Fibroblast of skin of right biceps (primary cell): ENCODE measurements at regions not wholly inside any gene's neighbourhood (a gene's known extent, or its start where the extent isn't known, plus 50 kb on each side); places are given as distances from the start of the nearest gene placed in this dataset.

Source experiments
- DNase-seq: peaks from one replicate; pipeline ENCODE4 v3.0.0-alpha.2; 2013

- no peak for DNase-seq
These were observed 125.7 kb upstream of the SNTG2 start for GRCh38 chr2:824954-825353.

DNA sequence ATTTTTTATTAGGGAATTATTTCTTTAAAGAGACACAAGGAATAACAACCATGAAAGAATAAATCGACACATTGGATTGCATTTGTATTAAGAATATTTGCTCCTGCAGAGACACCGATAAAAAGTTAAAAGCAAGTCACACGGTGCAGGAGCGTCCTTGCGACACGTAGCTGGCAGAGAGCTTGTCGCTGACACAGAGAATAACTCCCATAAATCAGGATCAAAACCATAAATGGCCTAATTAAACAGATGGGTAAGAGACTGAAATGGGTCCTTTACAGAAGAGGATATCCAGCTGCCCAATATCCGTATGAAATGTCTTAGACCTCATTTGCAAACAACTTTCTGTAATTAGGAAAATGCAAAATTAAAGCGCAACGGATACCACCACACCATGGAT, 126.1 kb upstream of the SNTG2 start:
- no peak for DNase-seq

DNA sequence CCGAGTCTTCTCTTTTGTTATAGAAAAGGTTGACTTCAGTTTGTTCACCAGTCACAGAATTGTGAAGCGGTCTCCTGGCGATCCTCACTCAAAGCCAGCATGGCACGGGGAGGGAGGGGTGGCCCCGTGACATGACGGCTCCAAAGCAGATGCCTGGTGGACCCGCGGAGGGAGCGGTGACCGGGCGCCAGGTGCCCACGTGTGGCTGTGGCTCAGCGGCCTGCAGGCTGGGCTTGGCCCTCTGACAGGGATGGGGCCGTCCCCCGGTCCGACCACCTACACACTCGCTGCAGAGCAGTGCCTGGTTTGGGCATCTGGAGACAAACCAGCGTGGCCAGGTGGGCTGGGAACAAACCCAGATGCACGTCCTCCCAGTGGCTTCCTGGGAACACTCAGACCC, 129.1 kb upstream of the SNTG2 start:
- DNase-seq = no peak

GRCh38 chr2:819601-820000, 131.0 kb upstream of the SNTG2 start:
- no peak for DNase-seq

GRCh38 chr2:819121-819520, 131.5 kb upstream of the SNTG2 start:
- no peak for DNase-seq

GRCh38 chr2:817336-818015, 133.2 kb upstream of the SNTG2 start:
- DNase-seq = no peak

DNA sequence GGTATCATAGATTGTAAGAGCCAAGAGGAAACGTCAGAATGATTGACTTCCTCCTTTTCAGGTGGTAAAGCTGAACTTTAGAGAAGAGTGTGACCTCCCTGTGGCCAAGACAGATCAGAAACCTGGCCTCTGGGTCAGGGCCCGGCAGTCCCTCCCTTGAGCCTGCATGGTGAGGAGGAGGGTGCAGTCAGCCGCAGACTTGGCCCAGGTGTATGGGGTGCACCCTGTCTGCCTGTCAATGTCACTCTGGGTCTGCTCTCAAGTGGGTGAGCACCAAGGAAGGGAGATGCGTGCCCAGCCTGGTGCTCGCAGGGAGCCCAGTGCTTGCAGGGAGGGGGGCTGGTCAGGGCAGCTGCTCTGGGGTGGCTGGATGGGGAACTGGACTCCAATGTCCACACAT, 134.4 kb upstream of the SNTG2 start:
- DNase-seq = no peak

DNA sequence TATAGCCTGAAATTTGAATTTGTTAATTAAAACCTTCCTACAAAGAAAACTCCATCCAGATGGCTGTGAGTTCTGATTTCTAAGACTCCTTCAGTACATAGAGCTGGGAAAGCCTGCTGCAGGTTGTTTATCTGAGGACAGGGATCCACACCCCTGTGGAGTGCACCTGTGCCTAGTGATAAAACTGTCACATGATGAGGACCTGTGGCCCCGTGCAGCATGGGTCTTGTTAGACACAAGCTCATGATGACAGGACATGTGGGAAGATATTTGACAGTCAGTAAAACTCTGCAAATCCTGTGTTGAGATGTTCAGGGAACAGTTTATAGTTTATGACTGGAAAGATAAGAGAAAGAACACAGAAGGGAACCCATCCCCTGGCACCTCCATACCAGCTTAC, 133.2 kb upstream of the TMEM18 start:
- DNase-seq = no peak

DNA sequence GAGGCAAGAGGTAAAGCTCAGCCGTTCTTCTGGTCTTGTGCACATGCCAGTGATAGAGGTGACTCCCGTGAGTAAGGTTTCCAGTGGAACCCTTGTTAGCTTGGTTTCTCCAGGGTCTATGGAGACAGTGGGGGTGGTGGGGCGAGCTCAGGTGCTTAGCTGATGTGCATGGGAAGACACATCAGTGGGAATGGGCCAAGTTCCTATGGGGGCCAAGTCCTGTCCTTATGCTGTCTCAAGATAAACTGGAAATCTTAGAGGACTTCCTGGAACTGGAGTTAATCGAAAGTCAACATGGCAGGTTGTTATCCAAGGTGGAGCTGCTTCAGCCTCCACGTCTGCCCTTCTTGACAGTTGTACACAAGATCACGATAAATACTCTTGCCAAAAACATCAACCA, 130.1 kb upstream of the TMEM18 start:
- no peak for DNase-seq

GRCh38 chr2:805664-806063, 128.5 kb upstream of the TMEM18 start:
- no peak for DNase-seq

- DNase-seq = no peak
These were observed 120.8 kb upstream of the TMEM18 start for GRCh38 chr2:797993-798392.

DNA sequence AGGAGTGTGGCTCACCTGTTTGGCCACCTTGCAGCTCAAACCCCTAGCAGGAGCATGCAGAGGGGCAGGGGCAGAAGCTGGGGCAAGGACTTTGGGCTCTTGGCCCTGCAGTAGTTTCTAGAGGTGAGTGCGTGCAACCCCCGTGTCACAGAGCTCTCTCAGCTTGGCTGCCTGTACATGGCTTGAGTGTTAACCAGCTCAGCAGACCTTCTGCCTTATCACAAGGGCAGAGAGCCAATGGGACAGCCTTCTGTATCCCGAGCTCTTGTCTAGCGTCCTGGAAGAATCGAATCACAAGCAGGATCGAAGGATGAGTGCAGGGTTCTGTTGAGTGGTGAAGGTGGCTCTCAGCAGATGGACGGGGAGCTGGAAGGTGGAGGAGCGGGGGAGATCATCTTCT, 120.3 kb upstream of the TMEM18 start:
- DNase-seq = no peak

DNA sequence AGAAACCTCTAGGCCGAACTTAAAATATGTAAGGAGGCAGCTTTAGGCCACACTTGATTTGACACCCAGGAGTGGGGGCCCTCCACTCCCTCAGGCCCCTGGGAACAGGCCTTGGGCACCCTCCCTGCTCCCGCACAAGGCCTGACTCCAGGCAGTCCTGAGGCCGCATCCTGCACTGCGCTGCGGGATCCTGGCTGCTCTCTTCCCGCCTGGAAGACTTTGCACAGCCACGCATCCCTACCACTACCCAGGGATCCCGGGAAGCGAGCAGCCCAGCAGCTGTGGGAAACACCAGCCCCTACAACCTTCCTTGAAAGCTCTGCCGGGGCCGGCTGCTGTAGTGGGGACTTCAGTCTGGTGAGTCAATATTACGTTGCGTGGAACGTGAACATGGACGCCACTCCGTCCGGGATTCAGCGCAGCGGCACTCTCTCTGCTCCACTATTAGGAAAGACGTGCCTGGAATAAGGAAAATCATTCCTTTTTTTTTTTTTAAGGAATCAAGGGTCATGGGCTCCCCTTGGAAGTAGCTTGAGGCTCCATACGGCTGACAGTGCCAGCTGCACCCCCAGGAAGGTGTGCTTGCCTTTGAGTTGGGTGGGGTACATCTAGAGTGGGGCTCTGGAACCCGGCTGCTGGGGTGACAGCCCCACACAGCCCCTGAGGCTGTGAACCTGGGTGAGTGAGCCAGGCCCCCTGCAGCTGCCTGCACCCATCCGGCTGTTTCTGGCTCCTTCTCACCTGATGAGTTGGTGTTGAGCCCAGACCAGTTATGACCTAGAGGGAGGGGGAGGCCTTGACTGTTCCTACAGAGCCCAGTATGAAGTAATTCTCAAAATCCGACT, 119.2 kb upstream of the TMEM18 start:
- no peak for DNase-seq

DNA sequence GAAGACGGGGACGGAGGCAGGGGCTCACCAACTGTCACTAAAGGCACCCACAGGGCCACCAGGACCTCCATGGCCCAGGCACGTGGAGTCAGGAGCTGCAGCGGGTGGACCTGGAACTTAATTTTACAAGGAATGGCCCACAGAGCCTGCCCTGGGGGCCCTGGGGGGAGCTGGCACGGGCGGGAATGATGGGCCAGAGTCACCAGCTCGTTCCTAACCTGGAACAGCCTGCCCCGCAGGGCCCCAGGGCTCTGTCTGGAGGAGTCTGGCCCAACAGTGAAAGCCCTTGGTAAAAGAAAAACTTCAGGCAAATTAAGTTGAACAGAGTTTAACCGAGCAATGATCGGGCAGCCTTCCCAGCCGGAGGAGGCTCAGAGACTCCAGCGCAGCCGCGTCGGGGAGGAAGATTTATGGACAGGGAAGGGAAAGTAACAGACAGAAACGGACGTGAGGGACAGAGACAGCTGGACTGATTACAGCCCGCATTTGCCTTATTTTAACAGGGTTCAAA, 118.4 kb upstream of the TMEM18 start:
- no peak for DNase-seq

DNA sequence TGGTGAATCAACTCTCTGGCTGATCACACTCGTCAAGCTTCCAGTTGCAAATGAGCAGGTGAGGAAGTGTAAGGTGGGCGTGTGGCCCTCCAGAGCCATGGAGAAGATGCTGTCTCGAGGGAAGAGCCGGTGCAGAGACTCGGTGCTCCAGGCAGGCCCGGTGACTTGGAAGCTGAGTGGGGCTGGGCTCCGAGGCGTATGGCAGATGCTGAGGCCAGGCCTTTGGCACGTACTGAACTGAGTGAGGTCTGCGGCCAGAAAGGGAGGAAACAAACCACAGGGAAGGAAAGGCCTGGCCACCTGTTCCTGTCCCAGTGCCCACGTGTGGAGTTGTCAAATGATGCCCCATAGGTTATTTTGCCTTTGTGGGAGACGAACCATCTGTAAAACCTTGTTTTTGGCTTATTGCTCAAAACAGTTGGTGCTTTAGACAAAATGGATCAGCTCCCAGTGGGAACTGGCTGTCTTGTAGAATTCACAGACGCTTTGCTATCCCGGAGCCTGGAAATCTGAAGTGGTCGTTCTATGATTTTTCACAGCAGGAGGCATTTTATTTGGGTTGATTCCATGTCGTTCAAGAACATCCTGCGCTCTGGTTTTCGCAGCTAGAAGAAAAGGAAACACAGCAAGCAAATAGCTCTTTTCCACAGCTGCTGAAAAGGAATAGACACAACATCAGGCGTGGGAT, 117.5 kb upstream of the TMEM18 start:
- DNase-seq = no peak

DNA sequence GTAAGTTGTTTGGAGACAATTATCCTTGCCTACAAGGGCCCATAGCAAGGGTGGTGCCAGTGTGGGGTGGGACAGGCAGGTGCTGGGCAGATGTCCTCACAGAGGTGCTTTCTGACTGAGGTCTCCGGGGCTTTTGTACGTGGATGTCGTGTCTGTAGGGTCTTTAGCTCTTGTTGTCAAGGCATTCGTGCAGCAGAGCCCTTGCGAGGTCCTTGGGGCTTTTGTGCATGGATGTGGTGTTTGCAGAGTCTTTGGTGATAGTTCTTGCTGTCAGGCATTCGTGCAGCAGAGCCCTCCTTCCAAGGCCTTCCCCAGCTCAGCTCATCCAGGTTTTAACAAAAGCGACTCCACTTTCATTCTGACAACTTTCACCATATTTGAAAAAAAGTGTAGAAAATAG, 116.0 kb upstream of the TMEM18 start:
- DNase-seq = no peak

- DNase-seq = no peak
These were observed 115.5 kb upstream of the TMEM18 start for GRCh38 chr2:792687-793086.

GRCh38 chr2:790634-791245, 113.5 kb upstream of the TMEM18 start:
- DNase-seq = no peak

- no peak for DNase-seq
These were observed 112.9 kb upstream of the TMEM18 start for GRCh38 chr2:790081-790480.

GRCh38 chr2:789529-789928, 112.3 kb upstream of the TMEM18 start:
- DNase-seq = no peak

DNA sequence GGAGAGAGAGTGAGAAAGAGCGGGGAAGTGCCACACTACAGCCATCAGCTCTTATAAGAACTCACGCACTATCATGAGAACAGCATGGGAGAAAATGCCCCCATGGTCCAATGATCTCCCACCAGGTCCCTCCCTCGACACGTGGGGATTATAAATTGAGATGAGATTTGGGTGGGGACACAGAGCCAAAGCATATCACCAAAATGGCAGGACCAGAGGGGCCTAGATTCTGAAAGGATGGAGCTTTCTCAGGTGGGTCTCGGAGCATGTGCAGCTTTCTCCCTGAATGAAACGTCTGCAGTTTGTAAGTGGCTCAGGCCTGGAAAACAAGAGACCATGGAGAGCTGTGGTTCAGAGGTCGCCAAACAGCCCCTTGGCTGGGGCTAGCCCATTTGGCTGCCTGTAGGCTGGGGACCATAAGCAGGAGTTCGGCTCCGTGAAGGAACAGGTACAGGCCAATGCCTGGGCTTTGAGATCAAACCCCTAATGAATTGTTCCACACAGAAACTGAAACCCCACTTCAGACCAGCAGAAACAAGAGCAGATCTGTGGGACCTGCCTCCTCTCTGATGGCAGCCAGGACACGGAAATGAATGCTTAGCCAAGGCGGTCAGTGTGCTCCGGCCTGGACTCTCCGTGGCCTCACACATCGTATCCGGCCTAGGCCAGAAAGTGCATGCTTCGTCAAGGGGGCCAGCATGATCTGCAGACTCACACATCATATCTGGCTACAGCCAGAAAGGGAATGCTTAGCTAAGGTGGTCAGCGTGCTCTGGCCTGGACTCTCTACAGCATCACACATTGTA, 111.2 kb upstream of the TMEM18 start:
- no peak for DNase-seq

GRCh38 chr2:784753-785152, 107.5 kb upstream of the TMEM18 start:
- no peak for DNase-seq

- no peak for DNase-seq
These were observed 103.4 kb upstream of the TMEM18 start for GRCh38 chr2:780581-780980.
